ENCODE measurements at regions not wholly inside any gene's neighbourhood (a gene's known extent, or its start where the extent isn't known, plus 50 kb on each side); places are given as distances from the start of the nearest gene placed in this dataset.

- in situ Hi-C loops (cut with HindIII; ENCODE audit: low pct_unique_long_range_greater_than_20kb, low sequenced_read_pairs), result no loop called here
- no peak for DNase-seq (ENCODE audit: low read depth, low spot score)
Measured at GRCh38 chr10:64211466-64211865, 690.3 kb downstream of the REEP3 start.

- in situ Hi-C loops (cut with HindIII; ENCODE audit: low pct_unique_long_range_greater_than_20kb, low sequenced_read_pairs), result no loop called here
- DNase-seq (ENCODE audit: low read depth, low spot score), result no peak
Measured at GRCh38 chr10:64215088-64215487, 693.9 kb downstream of the REEP3 start.

GRCh38 chr10:64219271-64220025 lies 698.2 kb downstream of the REEP3 start:
- in situ Hi-C loops (cut with HindIII; ENCODE audit: low pct_unique_long_range_greater_than_20kb, low sequenced_read_pairs), result no loop called here
- no peak for DNase-seq (ENCODE audit: low read depth, low spot score)

- in situ Hi-C loops (cut with HindIII; ENCODE audit: low pct_unique_long_range_greater_than_20kb, low sequenced_read_pairs), result no loop called here
- no peak for DNase-seq (ENCODE audit: low read depth, low spot score)
Measured at GRCh38 chr10:64234489-64234888, 713.3 kb downstream of the REEP3 start.

GRCh38 chr10:64257704-64258103 lies 736.5 kb downstream of the REEP3 start:
- no peak for DNase-seq (ENCODE audit: low read depth, low spot score)
- in situ Hi-C loops (cut with HindIII; ENCODE audit: low pct_unique_long_range_greater_than_20kb, low sequenced_read_pairs), result no loop called here

- in situ Hi-C loops (cut with HindIII; ENCODE audit: low pct_unique_long_range_greater_than_20kb, low sequenced_read_pairs), result no loop called here
Measured at GRCh38 chr10:64261092-64261491, 739.9 kb downstream of the REEP3 start.

GRCh38 chr10:64261676-64262075 lies 740.5 kb downstream of the REEP3 start:
- DNase-seq (ENCODE audit: low read depth, low spot score), result no peak
- in situ Hi-C loops (cut with HindIII; ENCODE audit: low pct_unique_long_range_greater_than_20kb, low sequenced_read_pairs), result no loop called here

More at GRCh38 chr10:64261092-64261491, 739.9 kb downstream of the REEP3 start:
- DNase-seq (ENCODE audit: low read depth, low spot score), result no peak

GRCh38 chr10:64265961-64266360 lies 744.8 kb downstream of the REEP3 start:
- no peak for DNase-seq (ENCODE audit: low read depth, low spot score)
- in situ Hi-C loops (cut with HindIII; ENCODE audit: low pct_unique_long_range_greater_than_20kb, low sequenced_read_pairs), result no loop called here

GRCh38 chr10:64271508-64271907 lies 750.3 kb downstream of the REEP3 start:
- in situ Hi-C loops (cut with HindIII; ENCODE audit: low pct_unique_long_range_greater_than_20kb, low sequenced_read_pairs), result no loop called here
- no peak for DNase-seq (ENCODE audit: low read depth, low spot score)

- DNase-seq (ENCODE audit: low read depth, low spot score), result peak; percentile 24
- in situ Hi-C loops (cut with HindIII; ENCODE audit: low pct_unique_long_range_greater_than_20kb, low sequenced_read_pairs), result no loop called here
Measured at GRCh38 chr10:64271983-64272382, 750.8 kb downstream of the REEP3 start.

GRCh38 chr10:64275001-64275400 lies 753.8 kb downstream of the REEP3 start:
- DNase-seq (ENCODE audit: low read depth, low spot score), result no peak
- in situ Hi-C loops (cut with HindIII; ENCODE audit: low pct_unique_long_range_greater_than_20kb, low sequenced_read_pairs), result no loop called here

GRCh38 chr10:64275774-64276173 lies 754.6 kb downstream of the REEP3 start:
- no peak for DNase-seq (ENCODE audit: low read depth, low spot score)
- in situ Hi-C loops (cut with HindIII; ENCODE audit: low pct_unique_long_range_greater_than_20kb, low sequenced_read_pairs), result no loop called here

- peak; percentile 63 for DNase-seq (ENCODE audit: low read depth, low spot score)
- in situ Hi-C loops (cut with HindIII; ENCODE audit: low pct_unique_long_range_greater_than_20kb, low sequenced_read_pairs), result no loop called here
Measured at GRCh38 chr10:64277536-64277935, 756.3 kb downstream of the REEP3 start.

- in situ Hi-C loops (cut with HindIII; ENCODE audit: low pct_unique_long_range_greater_than_20kb, low sequenced_read_pairs), result no loop called here
- DNase-seq (ENCODE audit: low read depth, low spot score), result peak; percentile 61
Measured at GRCh38 chr10:64283621-64284020, 762.4 kb downstream of the REEP3 start.

GRCh38 chr10:64286533-64286932 lies 765.3 kb downstream of the REEP3 start:
- in situ Hi-C loops (cut with HindIII; ENCODE audit: low pct_unique_long_range_greater_than_20kb, low sequenced_read_pairs), result no loop called here

GRCh38 chr10:64288404-64288803 lies 767.2 kb downstream of the REEP3 start:
- in situ Hi-C loops (cut with HindIII; ENCODE audit: low pct_unique_long_range_greater_than_20kb, low sequenced_read_pairs), result no loop called here
- no peak for DNase-seq (ENCODE audit: low read depth, low spot score)

More at GRCh38 chr10:64286533-64286932, 765.3 kb downstream of the REEP3 start:
- peak; percentile 26 for DNase-seq (ENCODE audit: low read depth, low spot score)

- DNase-seq (ENCODE audit: low read depth, low spot score), result no peak
- in situ Hi-C loops (cut with HindIII; ENCODE audit: low pct_unique_long_range_greater_than_20kb, low sequenced_read_pairs), result no loop called here
Measured at GRCh38 chr10:64303566-64303965, 782.4 kb downstream of the REEP3 start.

GRCh38 chr10:64306729-64307327 lies 785.6 kb downstream of the REEP3 start:
- DNase-seq (ENCODE audit: low read depth, low spot score), result no peak
- in situ Hi-C loops (cut with HindIII; ENCODE audit: low pct_unique_long_range_greater_than_20kb, low sequenced_read_pairs), result no loop called here

- DNase-seq (ENCODE audit: low read depth, low spot score), result no peak
- in situ Hi-C loops (cut with HindIII; ENCODE audit: low pct_unique_long_range_greater_than_20kb, low sequenced_read_pairs), result no loop called here
Measured at GRCh38 chr10:64312876-64313275, 791.7 kb downstream of the REEP3 start.
